HG03064 (cell line): ENCODE measurements at regions not wholly inside any gene's neighbourhood (a gene's known extent, or its start where the extent isn't known, plus 50 kb on each side); places are given as distances from the start of the nearest gene placed in this dataset.
"Not testable (repeated sequence)": the region's sequence is repeated elsewhere in the genome, so short reads cannot be mapped to it uniquely, and the experiment has no call there.

ENCODE experiments used
- ATAC-seq: cut with Tn5 transposase; IDR thresholded peaks from one replicate; pipeline ENCODE4 v1.9.1; 2021; ENCODE audit warnings: low read depth; ENCODE audit not compliant: unreplicated experiment

- ATAC-seq: no peak
Observed at GRCh38 chr12:46554460-46554859, 181.9 kb upstream of the SLC38A2 start.

GRCh38 chr12:46553911-46554310, 181.3 kb upstream of the SLC38A2 start:
- ATAC-seq: no peak

DNA sequence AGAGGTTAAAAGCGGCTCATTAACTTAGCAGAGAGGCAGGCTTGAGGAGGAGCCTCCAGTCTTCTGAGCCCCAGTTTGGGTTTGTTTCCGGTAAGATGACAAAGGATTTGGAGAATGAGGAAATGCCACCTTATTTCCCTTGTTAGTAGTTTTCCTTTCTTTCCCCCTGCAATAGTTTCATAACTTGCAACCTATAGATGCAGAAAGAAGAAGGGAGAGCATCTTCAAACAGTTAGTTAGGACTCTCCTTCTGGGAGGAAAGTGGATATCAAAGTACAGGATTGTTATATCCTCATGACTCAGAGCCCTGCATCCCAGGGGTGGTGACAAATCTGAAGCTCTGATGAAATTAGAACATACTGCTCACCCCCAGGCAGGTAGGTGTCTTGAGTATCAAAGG, 180.7 kb upstream of the SLC38A2 start:
- no peak for ATAC-seq

DNA sequence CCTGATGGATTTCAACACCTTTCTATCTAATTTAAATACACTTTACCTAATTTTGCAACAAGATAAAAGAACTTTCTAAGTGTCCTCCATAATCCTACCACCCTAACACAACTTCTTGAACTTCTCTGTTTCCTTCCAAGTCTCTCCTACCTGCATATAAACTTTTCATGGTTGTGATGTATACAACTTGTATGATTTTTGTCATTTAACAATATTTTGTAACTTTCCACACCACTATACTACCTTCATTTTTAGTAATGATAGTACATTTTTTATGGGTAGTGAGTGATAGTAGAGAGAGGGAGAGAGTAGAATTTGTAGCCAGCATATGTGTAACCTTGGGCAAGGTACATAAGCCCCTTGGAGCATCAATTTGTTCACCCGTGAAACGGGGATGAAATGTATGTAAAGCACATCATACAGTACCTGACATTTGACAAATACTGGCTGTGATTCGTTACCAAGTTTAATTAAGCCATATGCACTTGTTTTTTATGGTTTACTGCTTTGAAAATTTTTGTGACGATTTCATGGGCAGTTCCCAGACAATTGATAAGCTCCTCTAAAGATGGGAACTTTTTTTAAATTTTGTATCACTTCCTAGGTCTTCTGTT, 177.8 kb upstream of the SLC38A2 start:
- ATAC-seq: no peak

- ATAC-seq: no peak
Observed at GRCh38 chr12:46549527-46550265, 177.1 kb upstream of the SLC38A2 start.

- ATAC-seq: no peak
Observed at GRCh38 chr12:46548605-46549071, 176.1 kb upstream of the SLC38A2 start.

DNA sequence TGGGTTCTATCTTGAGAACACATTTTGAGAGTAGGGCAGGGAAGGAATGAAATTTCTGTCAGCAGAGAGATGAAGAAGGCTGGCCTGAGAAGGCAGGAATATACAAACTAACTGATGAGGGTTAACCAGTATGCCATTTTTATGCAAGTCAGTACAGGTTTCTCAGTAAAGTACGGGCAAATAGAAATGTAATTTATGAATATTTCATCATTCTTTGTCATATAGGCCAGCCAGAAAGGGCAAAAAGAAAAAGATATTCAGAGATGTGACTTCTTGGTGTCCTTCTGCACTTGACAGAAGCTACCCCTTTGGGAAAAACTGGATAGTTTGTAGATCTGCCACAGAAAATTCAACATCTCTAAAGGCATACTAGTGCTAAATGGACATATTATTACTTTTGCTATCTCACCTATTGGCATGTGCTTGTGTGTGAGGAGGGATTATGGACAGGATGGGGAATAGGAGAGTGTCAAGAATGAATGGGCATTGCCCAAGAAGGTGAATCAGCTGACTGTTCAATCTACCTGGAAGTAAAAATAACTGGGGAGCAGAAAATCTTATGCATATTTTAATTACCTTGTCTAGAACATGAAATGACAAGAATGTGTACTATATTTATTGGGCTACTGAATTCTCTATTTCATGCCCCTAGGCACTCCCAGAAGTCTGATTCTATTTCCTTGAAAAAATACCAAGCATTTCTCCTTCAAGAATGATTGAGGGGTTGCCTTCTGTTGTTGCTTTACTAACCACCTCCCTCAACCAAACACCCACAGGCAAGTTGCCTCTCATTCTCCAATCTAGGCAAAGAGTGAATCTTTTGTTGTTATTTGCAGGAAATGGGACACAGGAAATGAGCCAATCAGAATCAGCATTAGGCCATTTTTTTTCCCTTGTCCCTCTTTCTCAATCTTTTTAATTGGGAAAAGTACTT, 175.1 kb upstream of the SLC38A2 start:
- no peak for ATAC-seq

DNA sequence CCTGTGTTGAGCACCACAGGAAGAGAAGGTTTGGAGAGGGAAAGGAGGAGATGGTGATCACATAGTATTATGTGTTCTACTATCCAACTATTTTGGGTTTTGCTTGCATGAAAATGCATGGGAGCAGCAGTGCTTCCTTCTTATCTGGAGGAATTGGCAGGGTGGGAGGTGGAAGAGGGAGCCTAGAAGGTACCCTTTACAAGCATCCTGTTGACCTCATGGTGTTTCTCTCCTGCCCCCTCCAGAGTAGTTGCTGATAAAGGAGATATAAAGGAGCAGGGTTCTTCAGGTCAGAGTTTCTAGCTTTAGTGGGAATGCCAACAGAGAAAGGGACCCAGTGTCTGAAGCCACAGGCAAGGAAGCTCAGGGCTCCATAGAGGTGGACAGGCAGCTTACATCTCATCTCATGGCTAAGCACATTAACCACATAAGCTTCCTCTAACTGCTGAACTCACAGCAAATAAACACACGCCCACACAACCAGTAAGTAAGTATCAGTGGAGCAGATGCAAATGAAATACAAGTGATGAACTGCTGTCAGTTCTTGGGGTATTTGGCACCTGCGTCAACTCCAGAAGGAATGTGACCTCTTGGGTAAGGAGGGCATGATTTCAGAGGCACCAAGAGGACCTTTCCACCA, 174.2 kb upstream of the SLC38A2 start:
- peak; percentile 92 for ATAC-seq

- not testable (repeated sequence) for ATAC-seq
Observed at GRCh38 chr12:46543378-46543795, 170.8 kb upstream of the SLC38A2 start.

DNA sequence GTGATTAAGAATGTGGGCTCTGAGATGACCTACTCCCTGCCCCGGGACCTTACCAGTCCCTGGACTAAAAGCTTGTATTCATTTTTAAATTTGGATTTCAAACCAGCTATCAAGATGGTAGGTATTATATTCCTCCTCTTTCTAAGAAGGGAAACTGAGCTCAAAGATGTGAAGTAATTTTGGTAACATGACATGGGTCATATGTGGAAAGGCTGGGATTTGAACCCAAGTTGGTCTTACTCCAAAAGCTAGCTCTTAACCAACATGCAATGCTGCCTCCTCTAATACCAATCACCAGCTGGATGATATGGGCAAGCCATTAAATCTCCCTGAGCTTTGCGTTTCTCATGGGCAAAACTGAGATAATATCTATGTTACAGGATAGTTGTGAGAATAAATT, 166.4 kb upstream of the SLC38A2 start:
- ATAC-seq: no peak

GRCh38 chr12:46537387-46537955, 164.9 kb upstream of the SLC38A2 start:
- no peak for ATAC-seq

DNA sequence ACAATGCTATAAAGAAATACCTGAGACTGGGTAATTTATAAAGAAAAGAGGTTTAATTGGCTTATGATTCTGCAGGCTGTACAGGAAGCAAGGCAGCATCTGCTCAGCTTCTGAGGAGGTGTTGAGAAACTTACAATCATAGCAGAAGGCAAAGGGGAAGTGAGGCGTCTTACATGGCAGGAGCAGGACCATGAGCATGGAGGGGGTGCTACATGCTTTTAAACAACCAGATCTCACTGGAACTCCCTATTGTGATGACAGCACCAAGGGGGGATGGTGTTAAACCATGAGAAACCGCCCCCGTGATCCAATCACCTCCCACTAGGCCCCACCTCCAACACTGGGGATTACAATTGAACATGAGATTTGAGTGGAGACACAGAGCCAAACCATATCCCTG, 163.7 kb upstream of the SLC38A2 start:
- ATAC-seq: not testable (repeated sequence)

GRCh38 chr12:46535907-46536306, 163.3 kb upstream of the SLC38A2 start:
- ATAC-seq: no peak

DNA sequence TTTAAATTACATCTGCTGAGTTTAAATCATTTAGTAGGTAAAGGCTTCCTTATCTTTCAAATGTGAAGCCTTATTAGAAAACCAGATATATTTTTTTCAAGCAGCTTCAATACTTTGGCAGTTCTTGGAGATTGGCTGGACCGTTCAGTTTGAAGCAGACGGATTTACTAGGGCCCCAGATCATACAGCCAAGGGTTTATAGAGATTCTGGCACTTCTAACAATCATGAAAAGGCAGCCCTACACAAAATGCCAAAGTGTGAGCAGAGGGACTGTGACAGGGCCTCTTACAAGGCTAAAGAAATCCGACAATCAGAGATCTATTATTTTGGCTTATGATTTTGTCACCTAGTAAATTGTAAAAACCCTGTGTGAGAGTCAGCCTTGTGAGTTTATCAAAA, 162.8 kb upstream of the SLC38A2 start:
- no peak for ATAC-seq

GRCh38 chr12:46534327-46534840, 161.8 kb upstream of the SLC38A2 start:
- no peak for ATAC-seq

DNA sequence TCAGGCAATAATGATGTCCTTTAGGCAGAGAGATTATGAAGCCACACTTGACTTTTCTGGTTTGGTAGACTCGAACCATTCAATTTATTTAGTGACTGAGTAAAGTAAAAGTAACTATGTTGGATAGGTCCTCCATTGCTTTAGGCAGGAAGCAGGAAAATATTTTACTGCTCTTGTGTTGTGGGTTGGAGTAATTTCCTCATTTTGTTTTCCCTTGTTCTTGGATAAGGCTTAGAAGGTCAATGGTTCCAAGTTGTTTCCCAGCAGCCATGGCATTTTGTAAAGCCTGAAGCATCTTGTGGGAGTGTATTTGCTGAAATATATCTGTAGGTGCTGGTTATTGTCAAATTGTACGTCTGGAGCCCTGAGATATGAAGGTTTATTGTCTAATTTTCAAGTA, 161.2 kb upstream of the SLC38A2 start:
- no peak for ATAC-seq

GRCh38 chr12:46531804-46532203, 159.2 kb upstream of the SLC38A2 start:
- no peak for ATAC-seq

DNA sequence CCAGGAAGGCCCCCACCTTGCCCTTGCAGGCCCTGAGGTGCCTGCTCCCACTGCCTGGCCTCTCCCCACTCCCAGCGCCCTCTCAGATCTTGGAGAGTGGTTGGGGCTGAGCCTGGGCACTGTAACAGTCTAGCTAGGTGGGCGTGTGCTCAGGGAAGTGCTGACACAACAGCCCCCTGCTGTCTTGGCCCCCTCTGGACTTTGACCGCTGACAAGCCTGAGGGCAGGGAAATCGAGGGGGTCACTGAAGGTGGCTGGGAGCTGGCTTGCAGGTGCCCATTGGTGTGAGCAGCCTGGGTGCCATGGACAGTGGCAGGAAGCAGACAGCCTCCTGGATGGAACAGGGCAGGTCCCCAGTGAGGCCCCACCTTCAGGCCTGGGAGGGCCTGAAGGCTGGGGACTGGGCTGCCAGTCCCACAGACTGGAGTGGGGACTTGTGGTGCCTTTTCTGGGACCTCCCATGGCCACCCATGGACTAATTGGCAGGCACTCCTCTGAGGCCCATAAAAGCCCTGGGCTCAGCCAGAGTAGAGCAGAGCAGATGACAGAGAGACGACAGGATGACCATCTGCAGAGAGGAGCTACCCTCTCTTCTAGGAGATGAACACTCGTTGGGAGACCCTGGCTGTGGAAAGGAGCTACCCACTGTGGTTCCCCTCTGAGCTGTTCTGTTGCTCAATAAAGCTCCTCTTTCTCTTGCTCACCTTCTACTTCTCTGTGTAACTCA, 158.6 kb upstream of the SLC38A2 start:
- ATAC-seq: no peak

DNA sequence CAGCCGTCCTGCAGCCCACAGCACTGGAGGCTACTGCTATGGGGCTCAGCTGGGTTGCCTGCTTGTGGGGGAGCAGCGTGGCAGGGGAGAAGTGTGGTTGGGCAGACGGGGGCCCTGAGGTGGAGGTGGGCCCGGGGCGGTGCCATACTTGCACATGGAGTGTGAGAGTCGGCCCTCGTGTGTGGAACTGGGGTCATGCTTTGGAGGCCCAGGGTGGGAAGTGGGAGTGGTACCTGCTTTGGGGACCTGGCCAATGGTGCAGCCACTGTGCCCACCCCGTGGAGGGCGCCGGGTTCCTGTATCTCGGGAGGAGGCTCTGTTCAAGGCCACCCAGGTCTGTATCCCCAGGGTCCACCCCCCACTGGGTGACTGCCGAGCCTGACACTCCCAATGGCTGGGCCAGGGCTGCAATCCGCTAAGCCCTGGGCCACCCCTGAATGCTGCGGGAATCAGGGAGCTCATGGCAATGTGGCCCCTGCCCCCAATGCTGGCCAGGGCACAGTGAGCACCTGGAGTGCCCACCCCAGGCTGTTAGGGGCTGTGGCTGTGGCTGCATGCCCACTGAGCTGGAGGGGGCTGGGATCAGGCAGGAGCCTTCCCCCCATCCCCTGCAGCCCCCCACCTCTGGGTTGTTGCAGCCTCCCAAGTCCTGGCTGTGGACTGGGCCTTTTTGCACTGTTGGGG, 157.9 kb upstream of the SLC38A2 start:
- ATAC-seq: no peak
